Fibroblast of lung (primary cell): ENCODE measurements at regions not wholly inside any gene's neighbourhood (a gene's known extent, or its start where the extent isn't known, plus 50 kb on each side); places are given as distances from the start of the nearest gene placed in this dataset.

Source experiments
- DNase-seq, 2 donors: peaks; one replicate each; pipeline versions ENCODE4 v3.0.0 to v3.0.0-alpha.2; 2010; ENCODE audit warnings: low read depth in 2 of 2
- H2AFZ ChIP-seq: 2 replicates; pipeline ENCODE4 v1.5.1; 2012; ENCODE audit warnings: low read length, control low read depth, inconsistent platforms
- H3K27ac ChIP-seq: 2 replicates; pipeline ENCODE4 v1.5.1; 2011; ENCODE audit warnings: low read length, control low read depth; ENCODE audit not compliant: insufficient read depth
- H3K27me3 ChIP-seq: 2 replicates; pipeline ENCODE4 v1.5.1; 2011; ENCODE audit warnings: mild to moderate bottlenecking, low read length; ENCODE audit not compliant: control insufficient read depth, insufficient read depth
- H3K36me3 ChIP-seq: 2 replicates; pipeline ENCODE4 v1.5.1; 2011; ENCODE audit warnings: low read length; ENCODE audit not compliant: control insufficient read depth, insufficient read depth
- H3K4me1 ChIP-seq: 2 replicates; pipeline ENCODE4 v1.5.1; 2011; ENCODE audit warnings: low read length; ENCODE audit not compliant: control insufficient read depth, insufficient read depth; ENCODE audit errors: extremely low read depth
- H3K4me2 ChIP-seq: 2 replicates; pipeline ENCODE4 v1.5.1; 2011; ENCODE audit warnings: low read length, control low read depth; ENCODE audit not compliant: insufficient read depth; ENCODE audit errors: extremely low read depth
- H3K4me3 ChIP-seq, 4 experiments: fragments of 200-600 bp in 1 of 4; sonication (generic) in 1 of 4; replicated peaks in 1 of 4; 2 replicates each; pipeline ENCODE4 v1.5.1; 2011 to 2016; ENCODE audit warnings: low read length in 4 of 4, low read depth in 3 of 4, mild to moderate bottlenecking in 3 of 4, control low read depth in 2 of 4, inconsistent platforms in 1 of 4, mixed read lengths in 1 of 4; ENCODE audit not compliant: insufficient read depth in 1 of 4; ENCODE audit errors: control extremely low read depth in 1 of 4
- H3K79me2 ChIP-seq: 2 replicates; pipeline ENCODE4 v1.5.1; 2012; ENCODE audit warnings: mild to moderate bottlenecking, low read length, inconsistent platforms; ENCODE audit not compliant: control insufficient read depth, insufficient read depth
- H3K9ac ChIP-seq: 2 replicates; pipeline ENCODE4 v1.5.1; 2011; ENCODE audit warnings: mild to moderate bottlenecking, low read length, control low read depth; ENCODE audit not compliant: insufficient read depth
- H3K9me3 ChIP-seq: 2 replicates; pipeline ENCODE4 v1.5.1; 2012; ENCODE audit warnings: low read depth, low read length; ENCODE audit not compliant: control insufficient read depth, insufficient read depth
- H4K20me1 ChIP-seq: 2 replicates; pipeline ENCODE4 v1.5.1; 2011; ENCODE audit warnings: low read length; ENCODE audit not compliant: control insufficient read depth, insufficient read depth; ENCODE audit errors: extremely low read depth
- EZH2 ChIP-seq: IDR thresholded peaks from 2 replicates; pipeline ENCODE4 v1.5.1; 2012; ENCODE audit warnings: low read length, control low read depth, mild to moderate bottlenecking; ENCODE audit errors: missing control alignments
- TF ChIP-seq, protein P1 (sequence below), 2 donors: IDR thresholded peaks in 1 of 2; conservative IDR thresholded peaks in 1 of 2; 1 replicate in 1 of 2; 2 replicates in 1 of 2; pipeline ENCODE4 v1.5.1; 2011 to 2012; ENCODE audit warnings: low read length in 2 of 2, control low read depth in 1 of 2, inconsistent platforms in 1 of 2, low read depth in 1 of 2, mild to moderate bottlenecking in 1 of 2

DNA sequence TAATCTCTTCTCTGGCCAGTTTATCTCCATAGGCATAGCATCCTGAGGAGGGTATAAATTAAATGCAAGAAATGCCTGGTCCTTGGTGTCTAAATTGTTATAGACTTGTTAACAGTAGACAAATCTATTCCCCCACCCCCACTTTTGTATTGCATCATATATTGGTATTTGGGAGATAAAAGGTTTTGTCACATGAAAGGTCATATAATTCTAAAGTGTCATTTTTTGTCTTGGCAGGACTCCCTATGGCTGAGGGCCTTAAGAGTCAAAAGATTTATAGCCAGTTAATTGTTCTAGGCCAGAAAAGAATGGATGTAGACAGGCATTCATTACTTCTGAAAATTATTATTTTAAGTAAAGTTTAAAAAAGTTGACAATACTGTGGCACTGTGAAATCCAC lies 90.3 kb upstream of the MOCS2 start:
- H3K4me2 ChIP-seq = no peak overlapping the region
- H3K4me1 ChIP-seq = no peaks in the 10 kb centered on the region
- H2AFZ ChIP-seq = no peak overlapping the region
- no peaks in the 10 kb centered on the region for H3K79me2 ChIP-seq
- DNase-seq = no peak
- H3K4me3 ChIP-seq = no peak overlapping the region
- H3K27ac ChIP-seq = no peak overlapping the region
- no peaks in the 10 kb centered on the region for H3K27me3 ChIP-seq
- TF ChIP-seq, protein P1, sequence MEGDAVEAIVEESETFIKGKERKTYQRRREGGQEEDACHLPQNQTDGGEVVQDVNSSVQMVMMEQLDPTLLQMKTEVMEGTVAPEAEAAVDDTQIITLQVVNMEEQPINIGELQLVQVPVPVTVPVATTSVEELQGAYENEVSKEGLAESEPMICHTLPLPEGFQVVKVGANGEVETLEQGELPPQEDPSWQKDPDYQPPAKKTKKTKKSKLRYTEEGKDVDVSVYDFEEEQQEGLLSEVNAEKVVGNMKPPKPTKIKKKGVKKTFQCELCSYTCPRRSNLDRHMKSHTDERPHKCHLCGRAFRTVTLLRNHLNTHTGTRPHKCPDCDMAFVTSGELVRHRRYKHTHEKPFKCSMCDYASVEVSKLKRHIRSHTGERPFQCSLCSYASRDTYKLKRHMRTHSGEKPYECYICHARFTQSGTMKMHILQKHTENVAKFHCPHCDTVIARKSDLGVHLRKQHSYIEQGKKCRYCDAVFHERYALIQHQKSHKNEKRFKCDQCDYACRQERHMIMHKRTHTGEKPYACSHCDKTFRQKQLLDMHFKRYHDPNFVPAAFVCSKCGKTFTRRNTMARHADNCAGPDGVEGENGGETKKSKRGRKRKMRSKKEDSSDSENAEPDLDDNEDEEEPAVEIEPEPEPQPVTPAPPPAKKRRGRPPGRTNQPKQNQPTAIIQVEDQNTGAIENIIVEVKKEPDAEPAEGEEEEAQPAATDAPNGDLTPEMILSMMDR (conservative IDR thresholded peaks at IDR 0.05 in 1 of 2, IDR thresholded peaks at IDR 0.05 in 1 of 2; ENCODE audit: low read depth in 1 of 2, low read length in 2 of 2) = no peak
- TF ChIP-seq EZH2 = no peak
- H3K9ac ChIP-seq = no peak overlapping the region
- H4K20me1 ChIP-seq = no peaks in the 10 kb centered on the region
- H3K36me3 ChIP-seq = no peaks in the 10 kb centered on the region
- no peaks in the 10 kb centered on the region for H3K9me3 ChIP-seq

DNA sequence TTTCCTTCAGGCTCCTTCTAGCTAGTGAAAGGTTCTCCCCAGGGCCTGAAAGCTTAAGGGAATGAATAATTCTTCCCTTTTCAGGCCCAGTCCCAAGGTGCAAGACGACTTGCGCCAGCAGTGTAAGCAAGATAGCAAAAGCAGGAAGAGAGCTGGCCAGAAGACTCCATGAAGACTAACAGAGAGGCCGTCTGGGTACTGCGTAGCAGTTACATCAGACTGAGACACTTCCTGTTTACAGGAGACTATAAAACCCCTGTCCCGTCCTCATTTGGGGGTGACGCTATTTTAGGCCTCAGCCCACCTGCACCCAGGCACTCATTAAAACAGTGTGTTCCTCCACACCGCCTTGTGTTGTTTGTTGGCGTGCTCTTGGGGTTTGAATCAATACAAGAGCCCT lies 90.7 kb upstream of the MOCS2 start:
- Histone ChIP-seq H4K20me1 (no peaks in the 10 kb centered on the region), H2AFZ (peak overlapping the region; percentile 29), H3K4me2 (no peak overlapping the region), H3K4me1 (no peaks in the 10 kb centered on the region), H3K27ac (no peak overlapping the region), H3K27me3 (no peaks in the 10 kb centered on the region), H3K9me3 (no peaks in the 10 kb centered on the region), H3K4me3 (no peak overlapping the region), H3K79me2 (no peaks in the 10 kb centered on the region), H3K9ac (no peak overlapping the region), H3K36me3 (no peaks in the 10 kb centered on the region)
- TF ChIP-seq, protein P1 (conservative IDR thresholded peaks at IDR 0.05 in 1 of 2, IDR thresholded peaks at IDR 0.05 in 1 of 2; ENCODE audit: low read depth in 1 of 2, low read length in 2 of 2) = no peak
- no peak for TF ChIP-seq EZH2
- no peak for DNase-seq

DNA sequence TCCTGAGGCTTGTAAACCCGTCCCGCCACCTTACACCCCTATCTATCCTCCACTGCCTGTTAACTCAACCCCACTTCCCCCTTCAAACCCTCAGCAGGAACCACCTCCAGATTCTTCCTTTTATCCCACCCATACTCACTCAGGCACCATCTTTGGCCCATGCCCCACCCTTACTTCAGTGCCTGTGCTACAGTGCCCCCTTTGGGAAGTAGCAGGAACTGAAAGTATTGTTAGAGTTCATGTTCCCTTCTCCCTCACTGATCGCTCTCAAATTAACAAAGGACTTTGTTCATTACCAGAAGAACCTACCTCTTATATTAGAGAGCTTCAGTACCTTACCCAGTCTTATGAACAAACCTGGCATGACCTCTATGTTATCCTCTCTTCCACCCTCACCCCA lies 92.2 kb upstream of the MOCS2 start:
- H3K4me1 ChIP-seq = no peaks in the 10 kb centered on the region
- H3K9ac ChIP-seq = no peak overlapping the region
- no peaks in the 10 kb centered on the region for H4K20me1 ChIP-seq
- H3K27me3 ChIP-seq = no peaks in the 10 kb centered on the region
- no peaks in the 10 kb centered on the region for H3K9me3 ChIP-seq
- H3K4me3 ChIP-seq = no peak overlapping the region
- no peak overlapping the region for H3K4me2 ChIP-seq
- H3K27ac ChIP-seq = no peak overlapping the region
- H2AFZ ChIP-seq = no peak overlapping the region
- H3K79me2 ChIP-seq = no peaks in the 10 kb centered on the region
- no peak for TF ChIP-seq EZH2
- TF ChIP-seq, protein P1 (conservative IDR thresholded peaks at IDR 0.05 in 1 of 2, IDR thresholded peaks at IDR 0.05 in 1 of 2; ENCODE audit: low read depth in 1 of 2, low read length in 2 of 2) = peak; percentile 6 to 12
- DNase-seq = no peak
- H3K36me3 ChIP-seq = no peaks in the 10 kb centered on the region
